ENCODE measurements at regions not wholly inside any gene's neighbourhood (a gene's known extent, or its start where the extent isn't known, plus 50 kb on each side); places are given as distances from the start of the nearest gene placed in this dataset.

DNA sequence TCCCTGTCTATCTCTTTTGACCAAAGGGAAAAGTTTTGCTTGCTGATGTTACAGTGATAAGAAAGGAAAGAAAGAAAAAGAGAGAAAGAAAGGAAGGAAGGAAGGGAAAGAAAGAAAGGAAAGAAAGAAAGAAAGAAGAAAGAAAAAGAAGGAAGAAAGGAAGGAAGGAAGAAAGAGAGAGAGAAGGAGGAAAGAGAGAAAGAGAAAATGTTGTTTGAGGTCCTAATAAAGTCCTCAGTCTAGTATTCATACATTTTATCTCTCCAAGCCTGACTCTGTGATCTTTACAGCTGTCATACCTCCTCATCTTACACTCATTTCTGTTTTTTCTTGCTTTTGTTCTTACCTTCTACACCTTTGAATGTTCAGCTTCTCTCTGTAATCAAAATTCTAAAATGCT is 111.4 kb upstream of the MBNL1 start:
- FAIRE-seq: no peak

DNA sequence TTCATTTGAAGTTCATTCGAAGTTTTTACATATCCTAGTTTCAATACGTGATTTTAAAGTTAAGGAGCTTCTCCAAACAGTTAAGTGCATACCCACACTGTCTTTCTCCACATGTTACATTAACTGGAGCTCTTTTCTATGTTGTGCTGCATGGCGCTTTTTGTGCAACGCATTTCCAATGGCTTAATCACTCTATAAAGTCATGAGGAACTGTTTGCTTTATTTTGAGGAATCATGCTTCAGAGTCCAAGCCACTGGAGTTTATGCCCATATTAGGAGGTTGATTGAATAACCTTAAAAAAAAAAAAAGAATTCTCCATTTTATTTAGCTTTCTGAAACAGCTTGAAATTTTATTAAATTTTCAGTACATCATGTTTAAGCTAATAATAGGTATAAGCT is 109.4 kb upstream of the MBNL1 start:
- no peak for FAIRE-seq

DNA sequence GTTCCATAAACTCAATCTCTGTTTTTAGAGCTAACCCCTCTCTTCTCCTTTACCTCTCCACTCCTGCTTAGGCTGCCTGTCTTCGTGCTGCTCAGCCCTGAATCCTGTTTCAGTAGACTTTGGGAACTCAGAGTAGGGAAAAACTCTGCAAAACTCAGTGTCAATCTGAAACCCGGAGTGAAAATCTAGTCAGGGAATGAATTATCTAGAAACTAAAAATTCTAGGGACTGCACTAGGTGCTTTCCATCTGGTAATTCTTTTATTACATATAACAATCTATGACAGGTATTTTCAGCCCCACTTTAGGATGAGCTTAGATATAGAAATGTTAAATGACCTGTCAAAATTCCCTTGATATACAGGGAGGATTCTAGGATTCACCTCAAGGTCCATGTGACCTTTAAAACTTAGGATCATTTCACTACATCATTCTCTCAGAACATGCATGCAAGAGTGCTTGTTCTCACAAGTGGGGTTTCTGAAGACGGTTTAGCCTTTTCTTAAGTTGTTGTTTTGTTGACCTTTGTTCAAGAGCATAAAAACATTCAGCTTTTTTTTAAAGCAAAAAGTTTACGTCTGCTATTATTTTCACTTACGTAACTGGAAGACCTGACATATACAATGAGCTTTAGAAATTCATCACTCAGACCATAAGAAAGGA is 108.2 kb upstream of the MBNL1 start:
- no peak for FAIRE-seq

DNA sequence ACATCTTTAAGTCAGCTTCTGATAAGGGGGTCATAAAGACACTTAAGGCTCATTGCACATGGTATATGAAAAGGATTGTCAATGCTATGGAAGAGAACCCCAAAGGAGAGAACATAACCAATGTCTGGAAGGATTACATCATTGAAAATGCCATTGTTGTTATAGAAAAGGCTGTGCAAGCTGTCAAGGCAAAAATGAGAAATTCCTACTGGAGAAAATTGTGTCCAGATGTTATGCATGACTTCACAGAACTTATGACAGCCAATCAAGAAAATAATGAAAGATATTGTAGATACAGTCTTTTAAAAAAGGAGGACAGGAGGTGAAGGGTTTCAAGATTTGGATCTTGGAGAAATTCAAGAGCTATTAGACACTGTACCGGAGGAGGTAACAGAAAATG is 96.3 kb upstream of the MBNL1 start:
- FAIRE-seq: no peak

DNA sequence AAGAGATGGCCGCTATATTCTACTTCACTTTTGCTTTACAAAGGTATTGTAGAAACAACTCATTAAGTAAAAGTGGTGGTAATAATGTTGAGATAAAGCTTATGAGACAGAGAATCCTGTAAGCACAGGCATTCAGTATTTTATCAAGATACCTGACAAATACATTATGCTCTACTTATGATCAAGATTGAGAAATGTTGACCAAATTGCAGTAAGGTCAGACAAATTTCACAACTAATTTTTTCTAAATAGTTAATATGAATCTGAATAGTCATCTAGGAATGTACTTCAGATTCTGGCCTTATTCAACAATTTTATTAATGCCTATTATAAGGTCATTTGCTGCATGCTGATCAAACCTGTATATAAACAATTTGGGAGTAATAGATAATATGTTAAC is 95.1 kb upstream of the MBNL1 start:
- FAIRE-seq: no peak

DNA sequence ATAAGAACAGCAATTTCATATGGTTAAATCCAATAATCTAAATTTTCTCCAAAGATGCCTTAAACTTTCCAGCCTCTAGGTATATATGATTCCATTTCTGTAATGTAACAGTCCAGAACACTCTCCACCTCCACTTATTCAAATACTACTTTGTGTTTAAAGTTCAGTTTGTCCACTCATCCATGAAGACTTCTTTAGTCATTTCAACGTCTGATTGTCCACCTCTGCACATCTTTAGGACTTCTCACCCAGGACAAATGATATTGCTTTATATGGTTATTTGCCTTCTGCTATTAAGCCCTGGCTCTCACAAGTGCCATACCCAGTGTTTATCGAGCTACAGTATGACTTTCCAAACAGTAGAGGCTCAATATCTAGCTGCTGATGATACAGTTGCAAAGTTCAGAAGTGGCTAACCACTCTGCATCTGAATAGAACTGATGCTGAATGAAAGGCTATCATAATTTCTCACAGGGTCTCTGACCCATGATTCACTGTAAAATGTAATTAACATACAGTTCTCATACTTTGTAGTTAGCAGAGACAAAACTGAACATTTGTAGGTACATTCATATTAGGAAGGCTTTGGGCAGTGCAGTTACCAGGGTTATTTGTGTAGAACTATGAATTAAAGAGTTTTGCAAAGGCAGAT is 93.7 kb upstream of the MBNL1 start:
- no peak for FAIRE-seq

DNA sequence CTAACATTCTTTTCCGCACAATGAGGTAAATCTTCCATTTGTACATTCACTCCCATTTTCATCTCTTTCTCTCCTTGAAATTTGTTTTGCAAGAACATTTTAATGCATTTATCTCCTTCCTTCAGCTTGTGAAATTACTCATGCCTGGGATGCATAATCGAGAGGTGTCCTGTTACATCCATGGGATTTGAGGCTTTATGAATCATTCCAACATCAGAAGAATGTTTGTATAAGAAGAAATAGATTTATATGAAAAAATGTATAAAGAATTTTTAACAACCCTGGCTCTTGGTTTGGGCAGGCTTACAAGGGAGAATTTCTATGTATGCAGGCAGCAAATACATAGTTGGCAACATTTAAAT is 93.2 kb upstream of the MBNL1 start:
- FAIRE-seq: no peak

DNA sequence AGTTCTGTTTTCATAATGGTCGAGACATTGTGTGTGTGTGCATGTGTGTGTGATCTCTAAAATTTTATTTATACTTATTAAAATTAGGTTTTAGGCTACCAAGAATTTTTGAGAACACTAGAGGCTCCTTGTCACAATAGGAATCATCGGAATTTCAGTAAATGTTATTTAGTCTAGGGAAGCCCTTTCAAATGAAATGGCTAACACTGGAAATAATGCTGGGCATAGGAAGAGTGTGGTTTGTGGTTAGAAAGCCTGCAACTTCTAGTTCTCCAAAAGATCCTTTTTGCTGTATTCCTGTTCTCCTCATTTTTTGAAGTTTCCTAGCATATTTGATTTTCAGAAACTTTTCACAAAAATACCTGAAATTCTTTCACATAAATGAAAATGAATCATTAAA is 92.5 kb upstream of the MBNL1 start:
- FAIRE-seq: no peak

DNA sequence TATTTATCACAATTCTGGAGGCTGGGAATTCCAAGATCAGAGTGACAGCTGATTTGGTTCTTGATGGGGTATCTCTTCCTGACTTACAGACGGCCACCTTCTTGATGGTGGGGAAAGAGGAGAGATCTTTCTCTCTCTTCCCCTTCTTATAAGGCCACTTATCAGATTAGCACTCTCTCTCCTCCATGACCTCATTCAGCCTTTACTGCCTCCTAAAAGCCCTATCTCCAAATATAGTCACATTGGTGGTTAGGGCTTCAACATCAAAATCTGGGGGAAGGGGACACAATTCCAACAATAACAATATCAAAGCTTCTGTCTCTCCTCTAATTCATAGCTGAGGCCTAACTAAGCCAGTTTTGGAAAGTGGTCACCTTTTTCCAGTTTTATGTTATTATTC is 91.7 kb upstream of the MBNL1 start:
- FAIRE-seq: no peak

DNA sequence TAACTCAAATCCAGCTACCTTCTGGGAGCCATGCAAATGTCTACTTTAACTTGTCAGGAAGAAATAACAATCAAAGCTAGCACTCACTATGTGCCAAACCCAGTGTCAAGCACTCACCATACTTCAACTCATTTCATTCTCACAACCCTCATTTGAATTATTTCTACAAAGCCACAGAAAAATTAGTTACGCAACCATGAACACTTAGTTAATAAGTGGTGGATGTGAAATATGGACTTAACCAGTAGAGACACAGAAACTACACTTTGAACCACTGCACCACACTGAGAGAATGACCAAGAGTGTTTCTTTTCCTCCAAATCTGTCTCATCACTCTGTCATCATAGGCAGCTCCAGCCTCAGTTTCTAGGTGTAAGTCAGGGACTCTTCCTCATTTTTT is 91.0 kb upstream of the MBNL1 start:
- no peak for FAIRE-seq

DNA sequence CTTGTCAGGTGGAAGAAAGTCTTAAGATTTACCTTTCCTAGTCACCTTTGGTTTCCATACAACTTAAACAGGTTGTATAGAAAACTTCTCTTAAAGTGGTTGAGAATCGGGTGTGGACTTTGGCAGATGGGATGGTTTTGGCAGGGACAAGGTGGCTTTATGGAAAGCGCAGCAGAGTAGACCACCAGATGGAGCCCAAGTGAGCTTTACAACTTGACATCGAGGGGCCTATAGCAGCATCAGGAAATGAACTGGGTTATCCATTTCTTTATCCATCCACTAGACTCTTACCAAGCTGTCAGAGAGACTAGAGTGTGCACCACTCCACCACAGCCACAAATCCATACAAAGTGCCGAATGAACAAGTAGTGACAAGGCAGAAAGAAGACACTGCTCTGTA is 85.3 kb upstream of the MBNL1 start:
- FAIRE-seq: no peak

DNA sequence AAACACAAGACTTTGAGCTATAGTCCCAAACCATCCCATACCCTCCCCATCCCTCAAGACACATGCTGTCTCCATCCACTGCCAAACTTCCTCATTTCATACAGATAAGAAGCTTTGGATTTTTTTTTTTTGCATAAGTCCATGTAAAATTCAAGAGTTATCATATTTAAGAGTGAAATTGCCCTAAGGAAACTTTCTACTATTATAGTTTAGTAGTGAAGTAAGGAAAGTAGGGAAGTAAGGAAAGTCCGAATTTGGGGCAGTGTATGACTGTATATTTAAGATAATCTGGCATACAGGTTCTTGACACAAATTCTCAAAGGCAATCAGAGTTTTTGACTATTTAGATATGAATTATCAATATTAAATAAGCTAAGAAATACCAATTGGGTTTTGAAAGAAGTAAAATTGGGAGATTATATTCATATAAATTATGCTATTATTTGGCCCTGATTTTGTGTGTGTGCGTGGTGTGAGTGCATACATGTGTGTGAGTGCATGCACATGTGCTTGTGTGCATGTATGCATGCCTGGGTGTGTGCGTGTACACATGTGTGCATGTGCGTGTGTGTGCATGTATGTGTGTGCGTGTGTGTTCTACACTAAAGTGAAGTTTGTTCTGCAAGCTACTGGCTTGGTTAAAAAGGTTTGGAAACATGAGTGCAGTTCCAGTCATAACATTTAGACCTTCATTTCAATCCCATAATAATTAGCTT is 83.6 kb upstream of the MBNL1 start:
- no peak for FAIRE-seq

DNA sequence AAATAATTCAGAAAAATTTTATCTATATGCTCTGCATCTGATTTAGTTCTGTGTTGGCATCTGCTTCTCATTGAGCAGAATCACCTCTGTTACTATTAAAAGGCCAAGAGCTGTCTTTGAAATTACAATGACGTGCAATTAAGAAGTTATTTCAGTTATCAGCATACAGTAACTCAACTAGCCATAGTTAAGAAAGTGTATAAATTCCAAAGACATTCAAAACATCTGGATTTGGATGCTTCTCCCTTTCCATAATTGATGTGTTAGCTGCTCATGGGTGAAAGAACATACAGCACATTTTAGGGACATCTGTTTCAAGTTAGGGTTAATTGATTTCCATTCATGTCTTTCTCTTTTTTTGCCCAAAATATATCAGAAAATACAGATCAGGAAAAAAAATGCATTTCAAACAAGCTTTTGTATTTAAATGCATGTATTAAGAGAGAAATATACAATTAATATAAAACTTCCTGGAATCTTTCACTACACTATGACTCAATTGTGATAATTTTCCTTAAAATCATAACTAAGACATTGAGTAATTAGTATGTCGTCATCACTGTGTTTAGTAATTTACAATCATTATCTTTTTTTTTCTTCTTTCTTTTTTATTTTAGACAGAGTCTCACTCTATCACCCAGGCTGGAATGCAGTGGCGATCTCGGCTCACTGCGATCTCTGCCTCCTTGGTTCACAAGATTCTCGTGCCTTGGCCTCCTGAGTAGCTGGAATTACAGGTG is 82.7 kb upstream of the MBNL1 start:
- no peak for FAIRE-seq

DNA sequence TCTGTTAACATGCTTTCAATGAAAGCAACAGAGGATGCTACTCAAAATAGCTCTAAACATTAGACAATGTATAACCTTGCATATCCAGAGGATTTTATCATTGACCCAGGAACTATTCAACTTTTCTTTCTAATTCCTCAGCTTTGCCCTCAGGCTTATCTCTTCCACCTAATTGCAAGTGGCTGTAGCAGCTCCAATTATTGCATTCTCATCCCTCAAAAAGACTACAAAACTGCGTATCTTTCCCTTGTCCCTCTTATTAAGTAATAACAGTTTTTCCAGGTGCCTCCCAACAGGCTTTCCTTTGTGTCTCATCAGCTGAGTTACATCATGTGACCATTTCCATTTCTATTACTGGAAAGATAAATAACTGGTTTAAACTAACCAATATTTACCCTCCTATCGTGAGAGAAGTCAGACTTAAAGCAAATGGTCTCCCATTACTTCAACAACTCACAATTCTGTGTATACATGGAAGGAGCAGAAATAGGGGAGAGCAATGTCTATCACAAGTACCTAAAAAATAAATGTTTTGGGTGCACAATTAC is 78.0 kb upstream of the MBNL1 start:
- FAIRE-seq: no peak

DNA sequence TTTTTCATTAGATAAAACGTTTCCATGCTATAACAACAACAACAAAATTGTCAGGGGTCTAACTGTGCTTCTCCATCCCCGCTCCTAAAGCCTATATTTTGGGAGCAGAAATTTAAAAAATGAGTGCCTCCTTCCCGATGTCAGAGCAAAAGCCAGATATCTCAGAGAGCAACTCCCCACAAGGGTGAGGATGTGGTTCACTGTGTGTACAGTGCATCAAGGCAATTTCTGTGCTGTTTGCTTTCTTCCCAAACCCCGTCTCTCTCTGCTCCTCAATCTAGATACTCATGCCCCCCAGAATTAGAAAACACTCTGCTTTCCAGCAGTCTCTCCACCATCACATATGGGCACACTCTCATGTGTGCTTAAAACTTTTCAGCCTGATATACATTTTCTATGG is 76.7 kb upstream of the MBNL1 start:
- FAIRE-seq: no peak

DNA sequence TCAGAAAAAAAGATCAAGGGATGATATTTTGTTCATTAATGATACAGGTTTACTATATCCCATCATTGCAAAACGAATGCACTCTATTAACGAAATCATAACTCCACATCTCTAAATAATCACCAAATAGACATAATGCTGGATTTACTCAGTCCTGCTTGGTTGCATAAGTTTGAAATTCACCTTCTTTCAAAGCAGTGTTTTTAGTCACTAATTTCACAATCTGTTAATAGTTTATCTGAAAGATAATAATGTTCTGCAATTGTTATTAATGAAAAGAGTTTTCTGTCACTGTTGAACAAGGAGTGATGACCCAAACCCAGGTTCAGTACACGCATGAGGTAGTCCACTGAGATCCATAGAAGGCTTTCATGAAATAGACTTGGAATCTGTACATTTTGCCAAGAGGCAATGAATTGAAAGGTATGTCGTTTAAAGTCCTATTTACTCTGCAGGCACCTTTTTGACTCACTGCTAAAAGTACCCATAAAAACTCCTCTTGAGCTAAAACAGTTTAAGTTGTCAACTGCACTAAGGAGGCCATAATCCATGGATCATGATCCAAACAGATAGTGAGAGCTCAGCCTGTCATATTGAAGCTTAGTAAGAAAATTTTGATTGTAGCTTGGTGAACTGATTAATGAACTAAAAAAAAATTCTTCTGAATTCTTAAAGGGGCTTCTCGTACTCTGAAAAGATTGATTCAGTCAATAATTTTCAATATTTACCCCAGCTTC is 75.6 kb upstream of the MBNL1 start:
- FAIRE-seq: no peak

DNA sequence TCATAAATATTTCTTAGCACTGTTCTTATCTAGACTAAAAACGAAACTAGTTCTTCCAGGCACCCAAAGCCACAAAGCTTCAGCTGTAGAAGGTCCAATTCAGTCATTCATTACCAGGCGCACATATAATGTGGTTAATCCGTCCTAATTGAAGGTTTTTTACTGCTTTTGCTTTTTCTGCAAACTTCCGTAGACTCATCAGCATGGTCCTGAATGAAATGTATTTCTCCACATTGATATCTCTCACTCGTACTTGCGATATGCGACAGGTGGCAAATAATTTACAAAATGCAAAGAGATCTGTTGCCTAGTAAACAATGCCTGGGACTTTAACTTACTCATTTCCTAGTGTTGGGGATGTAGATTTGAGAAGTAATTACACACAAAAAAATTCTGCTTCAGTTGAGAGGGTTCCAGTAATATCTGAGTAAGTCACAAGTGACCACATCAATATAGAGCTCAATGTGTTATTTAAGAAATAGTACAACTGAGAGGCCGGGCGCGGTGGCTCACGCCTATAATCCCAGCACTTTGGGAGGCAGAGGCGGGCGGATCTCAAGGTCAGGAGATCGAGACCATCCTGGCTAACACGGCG is 75.0 kb upstream of the MBNL1 start:
- no peak for FAIRE-seq

DNA sequence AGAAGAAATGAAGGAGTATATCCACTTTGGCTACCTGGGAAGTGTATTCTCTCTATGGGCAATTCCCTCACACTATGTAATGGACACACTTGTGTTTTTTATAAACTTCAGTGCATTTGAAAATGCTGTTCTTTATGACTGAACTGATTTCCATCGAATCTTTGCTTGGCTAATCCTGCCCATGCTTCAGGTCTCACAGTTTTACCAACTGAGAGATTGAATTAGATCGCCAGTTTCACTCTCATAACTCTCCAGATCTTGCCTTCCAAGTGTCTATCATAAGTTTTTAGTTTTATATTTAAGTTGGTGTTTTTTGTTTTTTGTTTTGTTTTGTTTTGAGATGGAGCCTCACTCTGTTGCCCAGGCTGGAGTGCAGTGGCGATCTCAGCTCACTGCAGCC is 73.5 kb upstream of the MBNL1 start:
- no peak for FAIRE-seq

DNA sequence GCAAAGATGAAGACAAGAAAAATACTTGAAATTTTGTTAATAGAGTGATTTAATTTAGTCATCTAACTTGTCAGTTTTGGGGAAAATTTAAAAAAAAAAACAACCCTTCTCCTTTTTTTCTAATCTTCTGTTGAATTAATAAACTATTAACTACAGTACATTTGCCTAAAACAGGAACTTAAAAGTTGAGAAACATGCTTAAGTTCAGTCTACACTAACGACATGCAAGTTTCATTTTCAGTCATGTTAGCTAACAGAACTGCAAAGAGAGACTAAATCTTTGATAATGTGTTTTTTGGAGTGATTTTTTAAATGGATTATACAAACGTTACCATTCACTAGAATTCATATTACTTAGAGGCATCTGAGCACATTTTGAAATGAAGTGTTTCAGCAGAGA is 71.9 kb upstream of the MBNL1 start:
- no peak for FAIRE-seq

DNA sequence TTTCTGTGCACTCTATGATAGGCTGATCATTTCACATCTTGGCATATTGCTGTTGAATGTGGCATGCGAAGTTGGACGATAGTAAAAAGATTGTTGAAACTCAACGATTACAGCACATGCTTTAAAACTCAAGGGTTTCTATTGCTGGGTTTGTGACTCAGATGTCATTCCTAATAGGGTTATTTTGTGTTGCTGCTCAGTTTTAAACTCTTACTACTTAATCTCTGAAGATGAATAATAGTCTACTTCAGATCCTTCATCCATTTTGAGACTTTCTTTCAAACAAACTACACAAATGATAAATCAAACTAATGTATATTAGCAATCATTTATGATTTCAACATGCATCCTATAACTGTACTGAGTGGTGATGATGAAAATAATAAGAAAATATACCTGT is 71.3 kb upstream of the MBNL1 start:
- no peak for FAIRE-seq

DNA sequence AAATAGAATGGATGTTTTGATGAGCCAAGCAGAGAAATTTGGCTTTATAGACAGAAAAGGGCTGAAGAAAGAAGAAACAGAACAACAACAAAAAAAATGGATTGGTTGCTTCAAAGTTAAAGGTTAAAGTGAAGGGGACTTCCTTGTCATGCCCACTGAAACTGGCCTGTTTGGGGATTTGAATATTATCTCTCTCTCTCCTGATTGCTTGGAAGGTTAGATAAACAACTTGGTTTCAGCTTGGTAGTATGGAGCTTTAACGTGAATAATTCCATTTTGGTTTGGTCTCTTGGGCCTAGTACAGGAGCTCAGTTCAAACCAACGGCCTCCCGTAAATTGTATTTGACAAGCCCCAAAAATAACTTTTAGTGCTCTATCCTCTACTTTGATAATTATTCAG is 70.8 kb upstream of the MBNL1 start:
- FAIRE-seq: no peak

DNA sequence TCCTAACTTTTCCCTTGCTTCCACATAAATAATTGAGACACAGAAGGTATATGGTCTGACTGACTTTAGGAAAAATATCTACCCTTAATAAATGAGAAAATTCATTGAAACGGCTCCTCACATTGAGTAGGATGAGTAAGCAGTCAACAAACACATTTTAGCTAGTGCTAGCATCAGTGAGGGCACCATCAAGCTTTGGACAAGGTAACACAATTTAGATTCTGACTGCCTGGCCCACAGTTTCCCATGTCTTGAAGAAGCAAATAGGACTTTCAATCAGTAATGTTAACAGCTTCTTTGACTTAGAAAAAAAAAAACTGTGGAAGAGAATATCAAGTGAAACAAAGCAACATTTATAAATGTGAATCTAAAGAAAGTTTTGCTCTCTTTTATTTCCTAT is 70.1 kb upstream of the MBNL1 start:
- no peak for FAIRE-seq
